IPS-18a (cell line): ENCODE measurements at regions not wholly inside any gene's neighbourhood (a gene's known extent, or its start where the extent isn't known, plus 50 kb on each side); places are given as distances from the start of the nearest gene placed in this dataset.

Experiments
- H3K27ac ChIP-seq: one replicate; pipeline ENCODE4 v1.5.1; 2013; ENCODE audit warnings: low read length
- H3K27me3 ChIP-seq: one replicate; pipeline ENCODE4 v1.6.1; 2013; ENCODE audit warnings: mild to moderate bottlenecking, low read length; ENCODE audit not compliant: control insufficient read depth, insufficient read depth
- H3K36me3 ChIP-seq: one replicate; pipeline ENCODE4 v1.6.1; 2013; ENCODE audit warnings: low read depth, low read length; ENCODE audit not compliant: control insufficient read depth
- H3K4me1 ChIP-seq: one replicate; pipeline ENCODE4 v1.6.1; 2013; ENCODE audit warnings: low read depth, low read length; ENCODE audit not compliant: control insufficient read depth
- H3K4me3 ChIP-seq: one replicate; pipeline ENCODE4 v1.5.1; 2013; ENCODE audit warnings: low read length
- H3K9ac ChIP-seq: one replicate; pipeline ENCODE4 v1.6.1; 2013; ENCODE audit warnings: mild to moderate bottlenecking, low read length, moderate library complexity
- H3K9me3 ChIP-seq: one replicate; pipeline ENCODE4 v1.6.1; 2013; ENCODE audit warnings: low read depth, low read length; ENCODE audit not compliant: control insufficient read depth

- Histone ChIP-seq H3K4me1 (peaks cover 6% of the 10 kb centered on the region), H3K9ac (no peak overlapping the region), H3K27ac (no peak overlapping the region), H3K9me3 (no peaks in the 10 kb centered on the region), H3K36me3 (no peaks in the 10 kb centered on the region), H3K4me3 (no peak overlapping the region), H3K27me3 (no peaks in the 10 kb centered on the region)
Observed at GRCh38 chr12:69085852-69086251, 152.9 kb upstream of the CPM start.

- no peak overlapping the region for H3K27ac ChIP-seq
- no peaks in the 10 kb centered on the region for H3K36me3 ChIP-seq
- no peak overlapping the region for H3K9ac ChIP-seq
- H3K27me3 ChIP-seq = no peaks in the 10 kb centered on the region
- H3K4me1 ChIP-seq = peaks cover 20% of the 10 kb centered on the region
- H3K4me3 ChIP-seq = no peak overlapping the region
- no peaks in the 10 kb centered on the region for H3K9me3 ChIP-seq
Observed at GRCh38 chr12:69087986-69088385, 151.4 kb upstream of the CPSF6 start.

- no peak overlapping the region for H3K4me3 ChIP-seq
- H3K4me1 ChIP-seq = peaks cover 20% of the 10 kb centered on the region
- no peaks in the 10 kb centered on the region for H3K36me3 ChIP-seq
- no peaks in the 10 kb centered on the region for H3K9me3 ChIP-seq
- no peak overlapping the region for H3K27ac ChIP-seq
- no peaks in the 10 kb centered on the region for H3K27me3 ChIP-seq
- H3K9ac ChIP-seq = no peak overlapping the region
Observed at GRCh38 chr12:69090722-69091121, 148.6 kb upstream of the CPSF6 start.

- Histone ChIP-seq H3K27me3 (no peaks in the 10 kb centered on the region), H3K9ac (no peak overlapping the region), H3K4me1 (peaks cover 23% of the 10 kb centered on the region), H3K9me3 (no peaks in the 10 kb centered on the region), H3K4me3 (no peak overlapping the region), H3K27ac (no peak overlapping the region), H3K36me3 (no peaks in the 10 kb centered on the region)
Observed at GRCh38 chr12:69091442-69092017, 147.8 kb upstream of the CPSF6 start.

- Histone ChIP-seq H3K36me3 (no peaks in the 10 kb centered on the region), H3K27ac (no peak overlapping the region), H3K9ac (no peak overlapping the region), H3K4me3 (no peak overlapping the region), H3K27me3 (no peaks in the 10 kb centered on the region), H3K4me1 (peaks cover 29% of the 10 kb centered on the region), H3K9me3 (no peaks in the 10 kb centered on the region)
Observed at GRCh38 chr12:69092137-69092536, 147.2 kb upstream of the CPSF6 start.

GRCh38 chr12:69094606-69095216 is 144.7 kb upstream of the CPSF6 start:
- Histone ChIP-seq H3K36me3 (no peaks in the 10 kb centered on the region), H3K9ac (no peak overlapping the region), H3K27me3 (no peaks in the 10 kb centered on the region), H3K9me3 (no peaks in the 10 kb centered on the region), H3K4me1 (peaks cover 35% of the 10 kb centered on the region), H3K27ac (no peak overlapping the region), H3K4me3 (no peak overlapping the region)

GRCh38 chr12:69095765-69096477 is 143.4 kb upstream of the CPSF6 start:
- H3K27me3 ChIP-seq = no peaks in the 10 kb centered on the region
- peaks cover 29% of the 10 kb centered on the region for H3K4me1 ChIP-seq
- no peaks in the 10 kb centered on the region for H3K9me3 ChIP-seq
- H3K4me3 ChIP-seq = no peak overlapping the region
- no peak overlapping the region for H3K9ac ChIP-seq
- no peaks in the 10 kb centered on the region for H3K36me3 ChIP-seq
- no peak overlapping the region for H3K27ac ChIP-seq

GRCh38 chr12:69096669-69097335 is 142.6 kb upstream of the CPSF6 start:
- Histone ChIP-seq H3K27ac (no peak overlapping the region), H3K27me3 (no peaks in the 10 kb centered on the region), H3K4me3 (no peak overlapping the region), H3K36me3 (no peaks in the 10 kb centered on the region), H3K4me1 (peaks cover 20% of the 10 kb centered on the region), H3K9ac (no peak overlapping the region), H3K9me3 (no peaks in the 10 kb centered on the region)

- Histone ChIP-seq H3K27me3 (no peaks in the 10 kb centered on the region), H3K27ac (no peak overlapping the region), H3K9me3 (no peaks in the 10 kb centered on the region), H3K4me1 (peaks cover 15% of the 10 kb centered on the region), H3K4me3 (no peak overlapping the region), H3K9ac (no peak overlapping the region), H3K36me3 (no peaks in the 10 kb centered on the region)
Observed at GRCh38 chr12:69097619-69098368, 141.6 kb upstream of the CPSF6 start.

GRCh38 chr12:69099201-69099837 is 140.1 kb upstream of the CPSF6 start:
- Histone ChIP-seq H3K9me3 (no peaks in the 10 kb centered on the region), H3K36me3 (no peaks in the 10 kb centered on the region), H3K4me1 (peaks cover 15% of the 10 kb centered on the region), H3K4me3 (no peak overlapping the region), H3K27me3 (no peaks in the 10 kb centered on the region), H3K9ac (no peak overlapping the region), H3K27ac (no peak overlapping the region)

GRCh38 chr12:69101505-69101904 is 137.9 kb upstream of the CPSF6 start:
- no peaks in the 10 kb centered on the region for H3K36me3 ChIP-seq
- no peaks in the 10 kb centered on the region for H3K27me3 ChIP-seq
- no peak overlapping the region for H3K4me3 ChIP-seq
- H3K27ac ChIP-seq = no peak overlapping the region
- no peaks in the 10 kb centered on the region for H3K9me3 ChIP-seq
- H3K4me1 ChIP-seq = peaks cover 13% of the 10 kb centered on the region
- H3K9ac ChIP-seq = no peak overlapping the region
